IPS-20b (cell line): ENCODE measurements at regions not wholly inside any gene's neighbourhood (a gene's known extent, or its start where the extent isn't known, plus 50 kb on each side); places are given as distances from the start of the nearest gene placed in this dataset.

Experiments used
- H3K27ac ChIP-seq: one replicate; pipeline ENCODE4 v1.5.1; 2013; ENCODE audit warnings: low read length
- H3K27me3 ChIP-seq: 2 replicates; pipeline ENCODE4 v1.6.1; 2013; ENCODE audit warnings: mild to moderate bottlenecking, low read length, inconsistent platforms; ENCODE audit not compliant: insufficient read depth
- H3K36me3 ChIP-seq: 2 replicates; pipeline ENCODE4 v1.6.1; 2013; ENCODE audit warnings: low read depth, mild to moderate bottlenecking, inconsistent platforms, low read length, moderate library complexity; ENCODE audit not compliant: insufficient read depth
- H3K4me1 ChIP-seq: 2 replicates; pipeline ENCODE4 v1.6.1; 2013; ENCODE audit warnings: mild to moderate bottlenecking, control low read depth, inconsistent platforms, low read length, moderate library complexity; ENCODE audit not compliant: insufficient read depth
- H3K4me3 ChIP-seq: 2 replicates; pipeline ENCODE4 v1.5.1; 2013; ENCODE audit warnings: mild to moderate bottlenecking, low read length, inconsistent platforms
- H3K9ac ChIP-seq: 2 replicates; pipeline ENCODE4 v1.6.1; 2013; ENCODE audit warnings: low read depth, mild to moderate bottlenecking, inconsistent platforms, low read length, moderate library complexity
- H3K9me3 ChIP-seq: 2 replicates; pipeline ENCODE4 v1.6.1; 2013; ENCODE audit warnings: mild to moderate bottlenecking, low read depth, low read length, inconsistent platforms; ENCODE audit not compliant: insufficient read depth

DNA sequence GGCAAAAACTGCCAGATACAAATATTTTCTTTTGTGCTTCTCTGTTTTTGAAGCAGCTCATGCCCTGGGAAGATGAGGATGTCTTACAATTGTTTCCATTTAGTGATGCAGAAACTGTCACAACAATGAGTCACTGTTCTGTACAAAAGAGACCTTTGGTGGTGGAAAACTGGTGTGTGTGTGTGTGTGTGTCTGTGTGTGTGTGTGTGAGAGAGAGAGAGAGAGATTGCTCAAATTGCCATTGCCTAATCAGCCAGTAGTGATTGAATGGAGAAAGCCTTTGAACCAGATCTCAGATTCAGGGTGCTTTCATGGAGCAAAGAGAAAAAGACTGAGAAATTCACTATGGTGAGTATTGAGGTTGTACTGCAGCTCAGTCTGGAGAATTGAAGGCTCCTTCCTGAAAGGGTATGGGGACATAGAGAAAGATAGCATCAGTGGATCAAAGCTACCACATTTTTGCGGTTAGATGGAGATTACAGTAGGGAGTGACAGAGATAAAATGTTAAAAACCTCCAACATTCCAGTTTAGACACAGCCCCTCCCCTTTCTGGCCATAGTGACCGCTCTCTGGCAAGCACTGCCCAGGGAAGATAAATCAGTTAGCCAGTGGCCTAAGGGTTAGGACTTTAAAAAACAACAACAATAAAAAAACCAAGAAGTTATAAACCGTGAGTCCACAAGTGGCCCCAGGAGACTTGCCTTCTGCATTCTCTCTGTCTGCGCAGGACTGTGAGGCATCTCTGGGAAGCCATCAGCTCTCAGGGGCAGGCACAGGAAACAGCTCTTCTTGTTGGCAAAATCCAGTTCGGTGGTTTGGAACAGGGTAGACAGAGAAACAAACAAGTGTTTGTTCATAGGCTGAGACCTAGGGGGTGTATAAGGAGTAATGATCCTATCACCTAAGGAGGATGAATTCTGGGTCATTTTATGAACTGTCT lies 406.5 kb downstream of the DUSP10 start:
- Histone ChIP-seq H3K9ac (no peak overlapping the region), H3K27me3 (no peaks in the 10 kb centered on the region), H3K4me1 (0 out of 2 replicates have a peak, but pooled peaks cover 4% of the 10 kb centered on the region), H3K27ac (no peak overlapping the region), H3K36me3 (no peaks in the 10 kb centered on the region), H3K4me3 (no peak overlapping the region), H3K9me3 (peaks cover 16% of the 10 kb centered on the region; the same call in 1 of the 2 replicates)

- Histone ChIP-seq H3K9ac (no peak overlapping the region), H3K9me3 (peaks cover 14% of the 10 kb centered on the region; the same call in 1 of the 2 replicates), H3K4me3 (no peak overlapping the region), H3K27ac (no peak overlapping the region), H3K36me3 (no peaks in the 10 kb centered on the region), H3K4me1 (0 out of 2 replicates have a peak, but pooled peaks cover 4% of the 10 kb centered on the region), H3K27me3 (no peaks in the 10 kb centered on the region)
Measured at GRCh38 chr1:221336126-221336525, 405.8 kb downstream of the DUSP10 start.

DNA sequence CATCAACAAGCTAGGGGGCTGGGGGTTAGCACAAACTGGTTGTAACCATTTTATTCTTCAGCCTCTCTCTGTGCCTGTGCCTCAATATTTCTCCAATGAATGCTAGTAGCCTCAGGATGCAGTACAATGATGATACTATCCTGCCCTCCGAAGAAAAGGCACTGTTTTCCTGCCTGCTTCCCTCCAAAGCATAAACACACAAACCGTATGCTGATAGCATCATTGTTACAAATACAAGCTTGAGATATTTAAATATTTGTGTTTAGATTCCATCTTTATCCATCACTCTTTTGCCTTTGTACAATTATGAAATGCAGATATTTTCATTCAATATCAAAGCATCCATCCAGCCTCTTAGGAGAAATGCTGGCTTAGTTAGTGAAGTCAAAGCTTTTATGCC lies 404.8 kb downstream of the DUSP10 start:
- no peak overlapping the region for H3K27ac ChIP-seq
- no peaks in the 10 kb centered on the region for H3K27me3 ChIP-seq
- H3K4me3 ChIP-seq: no peak overlapping the region
- peaks cover 6% of the 10 kb centered on the region; the same call in 1 of the 2 replicates for H3K9me3 ChIP-seq
- no peaks in the 10 kb centered on the region for H3K36me3 ChIP-seq
- H3K9ac ChIP-seq: no peak overlapping the region
- H3K4me1 ChIP-seq: 0 out of 2 replicates have a peak, but pooled peaks cover 4% of the 10 kb centered on the region

DNA sequence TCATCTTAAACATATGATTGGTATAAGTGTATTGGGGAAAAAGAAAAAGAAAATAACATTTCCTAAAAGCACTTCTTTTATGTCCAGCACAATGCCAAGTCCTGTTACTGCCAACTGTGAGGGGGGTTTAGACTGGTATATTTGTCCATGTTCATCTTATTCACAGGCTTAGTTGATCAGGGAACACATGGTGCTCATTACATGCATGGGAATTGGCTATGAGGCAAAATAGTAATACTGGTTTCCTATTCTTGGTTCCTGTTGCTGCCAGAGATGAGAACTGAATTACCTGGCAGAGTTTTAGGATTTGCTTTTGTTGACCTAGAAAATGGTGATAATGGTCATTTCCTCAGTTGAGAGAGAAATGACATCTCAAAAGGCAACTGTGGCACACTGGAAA lies 398.8 kb downstream of the DUSP10 start:
- Histone ChIP-seq H3K36me3 (no peaks in the 10 kb centered on the region), H3K9ac (no peak overlapping the region)

DNA sequence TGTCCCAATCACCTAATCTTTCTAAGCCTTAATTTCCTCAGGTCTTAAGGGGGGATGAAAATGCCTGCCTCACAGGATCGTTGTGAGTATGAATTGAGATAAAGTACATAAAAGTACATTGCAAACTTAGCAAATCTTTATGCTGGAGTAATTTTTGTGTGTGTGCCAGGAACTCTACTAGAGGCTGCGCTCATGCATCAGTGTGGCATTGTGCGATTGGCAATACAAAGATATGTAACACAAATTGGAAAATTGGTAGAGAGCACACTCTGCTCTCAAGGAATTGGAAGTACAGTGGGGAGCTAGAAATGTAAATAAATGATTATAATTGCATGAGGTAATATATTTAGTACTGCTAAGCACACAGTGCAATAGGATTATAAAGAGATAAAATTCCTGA lies 398.3 kb downstream of the DUSP10 start:
- H3K4me1 ChIP-seq: no peaks in the 10 kb centered on the region
- no peak overlapping the region for H3K9ac ChIP-seq
- no peaks in the 10 kb centered on the region for H3K36me3 ChIP-seq
- no peak overlapping the region for H3K27ac ChIP-seq
- H3K4me3 ChIP-seq: no peak overlapping the region
- H3K9me3 ChIP-seq: no peaks in the 10 kb centered on the region
- no peaks in the 10 kb centered on the region for H3K27me3 ChIP-seq

More for the DNA sequence above, 398.8 kb downstream of the DUSP10 start:
- H3K27ac ChIP-seq: no peak overlapping the region
- H3K4me1 ChIP-seq: no peaks in the 10 kb centered on the region
- no peaks in the 10 kb centered on the region for H3K27me3 ChIP-seq
- no peaks in the 10 kb centered on the region for H3K9me3 ChIP-seq
- no peak overlapping the region for H3K4me3 ChIP-seq

DNA sequence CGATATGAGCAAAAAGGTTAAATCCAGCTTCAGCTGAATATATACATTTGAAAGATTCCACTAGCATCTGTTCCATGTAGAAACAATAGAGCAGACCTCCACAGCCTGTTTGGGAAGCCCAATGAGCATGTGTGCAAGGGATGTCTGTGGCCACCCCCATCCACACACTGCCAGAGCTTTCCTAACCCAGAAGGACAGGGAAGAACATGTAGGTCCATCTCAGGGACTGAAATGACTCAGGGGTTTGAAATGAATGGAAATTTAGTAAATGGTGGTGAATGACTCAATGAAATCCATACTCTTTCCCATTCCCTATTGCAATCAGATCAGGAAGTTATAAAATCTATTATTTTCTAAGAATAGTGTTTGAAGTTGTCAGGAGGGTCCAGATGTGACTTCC lies 397.2 kb downstream of the DUSP10 start:
- H3K4me1 ChIP-seq: no peaks in the 10 kb centered on the region

GRCh38 chr1:221347706-221348105 lies 394.2 kb downstream of the DUSP10 start:
- Histone ChIP-seq H3K9me3 (no peaks in the 10 kb centered on the region), H3K9ac (no peak overlapping the region), H3K4me3 (no peak overlapping the region), H3K27me3 (no peaks in the 10 kb centered on the region), H3K4me1 (no peaks in the 10 kb centered on the region), H3K27ac (no peak overlapping the region), H3K36me3 (no peaks in the 10 kb centered on the region)

More for the DNA sequence above, 397.2 kb downstream of the DUSP10 start:
- H3K9ac ChIP-seq: no peak overlapping the region
- no peaks in the 10 kb centered on the region for H3K36me3 ChIP-seq
- no peak overlapping the region for H3K4me3 ChIP-seq
- H3K27ac ChIP-seq: no peak overlapping the region
- H3K9me3 ChIP-seq: no peaks in the 10 kb centered on the region
- no peaks in the 10 kb centered on the region for H3K27me3 ChIP-seq

DNA sequence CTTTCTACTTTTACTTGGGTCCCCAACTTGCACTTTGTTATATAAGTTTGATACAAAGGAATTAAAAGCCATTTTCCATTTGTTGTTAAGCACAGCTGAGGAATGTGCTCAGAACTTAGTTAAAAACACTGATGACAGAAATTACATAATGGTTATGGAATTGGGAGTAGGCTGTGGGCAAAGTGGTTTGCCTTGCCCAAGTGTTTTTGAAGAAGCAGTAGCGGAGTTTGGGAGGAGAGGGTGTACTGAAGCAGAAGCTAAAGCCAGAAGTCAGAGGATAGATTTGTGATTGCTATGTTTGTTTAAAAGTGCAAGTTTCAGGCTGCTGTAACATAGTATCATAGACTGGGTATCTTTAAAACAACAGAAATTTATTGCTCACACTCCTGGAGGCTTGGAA lies 391.8 kb downstream of the DUSP10 start:
- no peaks in the 10 kb centered on the region for H3K36me3 ChIP-seq
- H3K4me1 ChIP-seq: no peaks in the 10 kb centered on the region
- no peaks in the 10 kb centered on the region for H3K9me3 ChIP-seq
- H3K27me3 ChIP-seq: no peaks in the 10 kb centered on the region
- no peak overlapping the region for H3K4me3 ChIP-seq
- no peak overlapping the region for H3K9ac ChIP-seq
- H3K27ac ChIP-seq: no peak overlapping the region

DNA sequence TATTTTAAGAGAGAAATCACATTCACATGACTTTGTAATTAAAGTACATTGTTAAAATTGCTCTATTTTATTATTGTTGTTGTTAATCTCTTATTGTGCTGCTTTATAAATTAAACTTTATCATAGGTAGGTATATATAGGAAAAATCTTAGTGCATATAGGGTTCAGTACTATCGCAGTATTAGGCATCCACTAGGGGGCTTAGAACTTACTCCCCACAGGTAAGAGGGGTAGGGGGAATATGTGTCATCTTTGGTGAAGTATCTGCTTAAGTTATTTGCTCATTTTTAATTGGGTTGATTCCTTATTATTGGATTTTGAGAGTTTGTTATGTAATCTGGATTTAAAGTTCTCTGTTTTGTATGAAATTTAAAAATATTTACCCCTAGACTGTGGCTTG lies 385.2 kb downstream of the DUSP10 start:
- Histone ChIP-seq H3K9ac (no peak overlapping the region), H3K4me1 (no peaks in the 10 kb centered on the region), H3K27ac (no peak overlapping the region), H3K27me3 (no peaks in the 10 kb centered on the region), H3K4me3 (no peak overlapping the region), H3K9me3 (no peaks in the 10 kb centered on the region), H3K36me3 (no peaks in the 10 kb centered on the region)

- no peaks in the 10 kb centered on the region for H3K36me3 ChIP-seq
- no peak overlapping the region for H3K9ac ChIP-seq
- H3K4me1 ChIP-seq: peaks cover 14% of the 10 kb centered on the region; the same call in 1 of the 2 replicates
- no peaks in the 10 kb centered on the region for H3K27me3 ChIP-seq
- H3K27ac ChIP-seq: no peak overlapping the region
- no peaks in the 10 kb centered on the region for H3K9me3 ChIP-seq
- no peak overlapping the region for H3K4me3 ChIP-seq
Measured at GRCh38 chr1:221363039-221363438, 378.9 kb downstream of the DUSP10 start.

DNA sequence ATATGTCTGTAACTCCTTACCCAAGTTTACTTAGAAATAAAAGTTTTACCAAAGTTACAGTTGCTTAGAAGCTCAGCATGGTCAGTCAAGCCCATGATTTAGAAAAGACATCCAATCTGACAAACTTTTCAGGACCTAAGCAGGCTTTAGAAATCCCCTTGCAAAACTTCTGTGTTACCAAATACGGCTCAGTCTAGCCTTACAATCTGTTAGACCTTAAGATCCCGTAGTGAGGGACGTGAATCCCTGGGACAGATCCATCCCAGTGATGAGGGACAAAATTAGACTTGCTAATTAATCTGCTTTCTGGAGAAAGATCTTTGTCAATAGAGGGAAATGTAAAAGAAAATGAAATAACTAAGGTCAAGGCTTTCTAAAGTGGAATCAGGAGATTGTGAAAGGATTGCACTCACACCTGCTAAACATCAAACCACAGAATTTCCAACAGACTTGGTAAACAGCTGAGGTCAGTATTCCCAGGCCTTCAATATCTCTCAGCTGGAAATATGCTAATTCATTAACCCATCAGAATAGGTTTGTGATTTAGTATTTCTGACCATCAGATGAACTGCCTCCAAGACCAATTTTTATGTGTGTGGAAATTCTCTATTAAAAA lies 375.3 kb downstream of the DUSP10 start:
- H3K9me3 ChIP-seq: no peaks in the 10 kb centered on the region
- H3K36me3 ChIP-seq: no peaks in the 10 kb centered on the region
- H3K4me1 ChIP-seq: peaks cover 14% of the 10 kb centered on the region; the same call in 1 of the 2 replicates
- H3K27ac ChIP-seq: no peak overlapping the region
- no peaks in the 10 kb centered on the region for H3K27me3 ChIP-seq
- H3K9ac ChIP-seq: no peak overlapping the region; the same call in 1 of the 2 replicates
- no peak overlapping the region for H3K4me3 ChIP-seq

DNA sequence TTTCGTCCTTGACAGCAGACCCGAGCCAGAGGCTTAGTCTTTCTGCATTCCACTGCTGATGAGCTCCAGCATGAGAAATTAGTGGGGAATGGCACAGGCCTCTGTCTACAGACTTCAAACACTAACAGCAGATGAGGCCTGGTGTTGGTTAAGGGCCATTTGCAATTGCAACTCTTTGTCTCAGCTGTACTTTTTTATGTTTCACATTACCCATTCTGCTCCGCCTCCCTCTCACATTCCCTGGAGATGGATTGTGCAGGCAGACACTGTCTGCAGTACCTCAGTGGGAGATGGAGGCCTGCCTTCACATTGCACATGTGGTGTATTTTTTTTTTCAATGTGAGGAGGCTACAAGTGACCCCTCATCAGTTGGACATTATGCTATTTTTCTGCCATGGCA lies 370.2 kb downstream of the DUSP10 start:
- no peaks in the 10 kb centered on the region for H3K27me3 ChIP-seq
- H3K4me1 ChIP-seq: peaks cover under 1% of the 10 kb centered on the region; the same call in 1 of the 2 replicates
- H3K9ac ChIP-seq: no peak overlapping the region
- H3K9me3 ChIP-seq: no peaks in the 10 kb centered on the region
- H3K36me3 ChIP-seq: no peaks in the 10 kb centered on the region
- no peak overlapping the region for H3K27ac ChIP-seq
- no peak overlapping the region for H3K4me3 ChIP-seq
